HG03103 (cell line): ENCODE measurements at regions not wholly inside any gene's neighbourhood (a gene's known extent, or its start where the extent isn't known, plus 50 kb on each side); places are given as distances from the start of the nearest gene placed in this dataset.
"Not testable (repeated sequence)": the region's sequence is repeated elsewhere in the genome, so short reads cannot be mapped to it uniquely, and the experiment has no call there.

Experiments used
- ATAC-seq: cut with Tn5 transposase; IDR thresholded peaks from one replicate; pipeline ENCODE4 v1.9.1; 2021; ENCODE audit warnings: low read depth; ENCODE audit not compliant: unreplicated experiment

DNA sequence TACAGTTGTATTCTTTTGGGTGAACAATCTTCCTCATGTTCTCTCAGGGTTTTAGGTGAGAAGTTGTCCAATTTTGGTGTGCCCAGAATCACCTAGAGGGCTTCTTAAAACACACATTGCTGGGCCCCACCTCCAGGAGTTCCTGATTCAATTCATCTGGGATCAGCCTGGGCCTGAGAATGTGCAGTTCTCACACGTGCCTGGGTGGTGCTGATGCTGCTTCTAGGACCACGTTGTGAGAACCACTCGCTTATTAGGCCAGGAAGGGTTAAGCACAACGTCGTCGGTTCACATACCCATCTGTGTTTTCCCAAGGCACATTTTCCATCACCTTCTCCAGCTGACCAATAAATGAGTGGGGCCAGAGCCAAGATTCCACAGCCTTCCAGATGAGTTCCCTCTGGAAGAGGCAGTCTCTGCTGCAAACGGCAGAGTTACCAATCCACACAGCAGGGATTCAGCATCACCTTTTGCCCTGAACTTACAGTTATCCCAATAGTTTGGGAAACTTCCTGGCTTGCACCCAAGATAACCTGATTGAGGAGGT is 277.7 kb upstream of the HNRNPA3 start:
- ATAC-seq, result no peak

DNA sequence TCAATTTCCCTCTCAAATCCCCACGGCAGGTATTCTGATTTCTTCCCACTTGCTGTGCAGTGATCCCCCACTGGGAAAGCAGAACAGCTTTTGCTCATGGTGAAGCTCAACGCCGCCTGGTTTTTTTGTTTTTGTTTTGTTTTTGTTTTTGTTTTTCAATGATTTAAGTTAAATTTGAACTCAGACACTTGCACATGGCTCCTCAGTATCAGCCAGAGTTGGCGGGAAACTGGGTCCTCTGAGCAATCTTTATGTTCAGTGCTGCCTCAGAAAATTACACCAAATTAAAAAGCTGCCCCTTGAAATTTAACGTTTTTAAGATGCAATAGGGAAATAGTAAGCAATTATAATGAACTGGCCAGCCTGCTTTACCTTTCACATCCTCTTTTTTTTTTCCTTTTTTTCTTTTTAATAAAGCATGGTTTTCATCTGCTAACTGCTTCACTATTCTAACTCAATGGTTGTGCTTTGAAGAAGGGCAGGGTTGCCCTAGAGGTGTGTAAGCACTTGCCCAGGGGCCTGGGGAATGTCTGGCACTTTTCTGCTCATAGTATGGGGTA is 277.0 kb upstream of the HNRNPA3 start:
- ATAC-seq, result no peak

GRCh38 chr2:176936410-176936809 is 276.2 kb upstream of the HNRNPA3 start:
- no peak for ATAC-seq

DNA sequence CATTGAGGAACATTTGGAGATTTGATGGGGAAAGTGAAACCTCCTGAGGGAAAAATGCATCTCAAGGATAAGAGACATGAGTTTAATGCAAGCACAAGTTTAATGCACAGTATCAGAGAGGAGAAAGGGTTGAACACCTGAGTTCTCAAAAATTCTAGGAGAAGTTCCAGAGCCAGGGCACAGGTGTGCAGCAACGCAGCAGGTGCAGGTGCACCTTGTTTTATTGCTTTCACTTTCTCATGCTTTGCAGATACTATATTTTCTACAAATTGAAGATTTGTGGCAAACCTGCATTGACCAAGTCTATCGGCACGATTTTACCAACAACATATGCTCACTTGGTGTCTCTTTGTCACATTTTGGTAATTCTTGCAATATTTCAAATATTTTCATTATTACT is 267.6 kb upstream of the HNRNPA3 start:
- ATAC-seq, result no peak

GRCh38 chr2:176947754-176948153 is 264.8 kb upstream of the HNRNPA3 start:
- ATAC-seq, result no peak

DNA sequence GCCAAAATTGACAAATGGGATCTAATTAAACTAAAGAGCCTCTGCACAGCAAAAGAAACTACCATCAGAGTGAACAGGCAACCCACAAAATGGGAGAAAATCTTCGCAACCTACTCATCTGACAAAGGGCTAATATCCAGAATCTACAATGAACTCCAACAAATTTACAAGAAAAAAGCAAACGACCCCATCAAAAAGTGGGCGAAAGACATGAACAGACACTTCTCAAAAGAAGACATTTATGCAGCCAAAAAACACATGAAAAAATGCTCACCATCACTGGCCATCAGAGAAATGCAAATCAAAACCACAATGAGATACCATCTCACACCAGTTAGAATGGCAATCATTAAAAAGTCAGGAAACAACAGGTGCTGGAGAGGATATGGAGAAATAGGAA is 261.4 kb upstream of the HNRNPA3 start:
- not testable (repeated sequence) for ATAC-seq

- ATAC-seq, result no peak
These were observed 255.8 kb upstream of the HNRNPA3 start for GRCh38 chr2:176956791-176957190.

GRCh38 chr2:176959614-176960013 is 253.0 kb upstream of the HNRNPA3 start:
- ATAC-seq, result no peak

- ATAC-seq, result no peak
These were observed 252.5 kb upstream of the HNRNPA3 start for GRCh38 chr2:176960061-176960460.

DNA sequence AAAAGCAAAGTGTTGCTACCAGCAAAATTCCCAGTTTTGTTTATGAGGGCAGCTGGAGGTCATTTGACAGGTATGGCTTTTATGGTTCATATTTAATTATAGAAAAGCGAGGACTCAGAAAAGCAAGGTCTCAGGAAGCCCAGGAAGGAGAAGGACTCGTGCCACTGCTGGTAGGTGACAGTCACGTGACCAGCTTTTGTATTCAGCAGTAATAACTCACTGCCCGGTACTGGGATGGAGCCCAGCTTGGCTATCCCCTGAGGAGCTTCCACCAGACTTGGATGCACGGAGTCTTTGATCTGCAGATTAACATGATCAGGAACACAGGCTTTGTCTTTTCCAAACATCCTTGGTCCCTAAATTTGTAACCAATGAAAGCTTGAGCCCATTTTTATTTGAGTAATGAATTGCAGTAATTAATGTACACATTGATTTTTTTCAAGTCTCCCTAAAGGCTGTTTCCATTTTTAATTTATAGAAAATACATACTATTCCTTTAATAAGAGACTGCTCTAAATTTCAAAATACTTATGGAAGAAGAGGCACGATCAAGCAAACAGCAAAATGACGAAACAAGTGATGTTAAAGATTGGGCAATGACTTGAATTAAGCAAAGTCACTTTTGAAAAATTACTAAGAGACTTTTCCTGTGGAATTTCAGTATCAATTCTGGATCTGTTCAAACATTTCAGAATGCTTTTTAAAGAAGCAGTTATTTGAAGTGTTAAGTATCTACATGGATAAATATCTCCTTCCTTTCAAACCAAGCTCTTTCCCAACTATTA is 251.7 kb upstream of the HNRNPA3 start:
- ATAC-seq, result no peak

- no peak for ATAC-seq
These were observed 250.6 kb upstream of the HNRNPA3 start for GRCh38 chr2:176961775-176962619.

- ATAC-seq, result no peak
These were observed 248.9 kb upstream of the HNRNPA3 start for GRCh38 chr2:176963568-176964287.

- no peak for ATAC-seq
These were observed 244.6 kb upstream of the HNRNPA3 start for GRCh38 chr2:176967911-176968450.

GRCh38 chr2:176969642-176970359 is 242.8 kb upstream of the HNRNPA3 start:
- no peak for ATAC-seq

- ATAC-seq, result no peak
These were observed 235.6 kb upstream of the HNRNPA3 start for GRCh38 chr2:176976736-176977685.

DNA sequence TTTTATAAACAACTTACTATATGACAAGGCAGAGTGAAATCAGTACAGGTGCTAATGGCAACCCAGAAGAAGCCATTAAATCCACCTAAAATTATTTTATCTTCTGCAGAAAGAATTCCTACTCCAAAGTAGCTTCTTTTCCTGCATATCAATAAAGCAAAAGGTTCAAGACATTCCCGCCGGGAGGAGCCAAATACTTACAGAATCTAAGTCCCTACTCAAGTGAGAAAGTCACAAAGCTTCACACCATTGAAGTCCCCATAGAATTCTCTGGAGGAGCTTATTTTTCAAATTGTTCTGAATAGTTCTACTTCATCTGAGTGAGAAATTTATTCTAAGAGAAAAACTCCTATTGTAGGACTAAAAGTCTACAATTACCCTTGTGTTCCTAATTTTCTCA is 233.7 kb upstream of the HNRNPA3 start:
- ATAC-seq, result no peak

GRCh38 chr2:176979981-176980710 is 232.4 kb upstream of the HNRNPA3 start:
- ATAC-seq, result no peak

- no peak for ATAC-seq
These were observed 227.6 kb upstream of the HNRNPA3 start for GRCh38 chr2:176984987-176985386.
